ENCODE measurements at regions not wholly inside any gene's neighbourhood (a gene's known extent, or its start where the extent isn't known, plus 50 kb on each side); places are given as distances from the start of the nearest gene placed in this dataset.

DNA sequence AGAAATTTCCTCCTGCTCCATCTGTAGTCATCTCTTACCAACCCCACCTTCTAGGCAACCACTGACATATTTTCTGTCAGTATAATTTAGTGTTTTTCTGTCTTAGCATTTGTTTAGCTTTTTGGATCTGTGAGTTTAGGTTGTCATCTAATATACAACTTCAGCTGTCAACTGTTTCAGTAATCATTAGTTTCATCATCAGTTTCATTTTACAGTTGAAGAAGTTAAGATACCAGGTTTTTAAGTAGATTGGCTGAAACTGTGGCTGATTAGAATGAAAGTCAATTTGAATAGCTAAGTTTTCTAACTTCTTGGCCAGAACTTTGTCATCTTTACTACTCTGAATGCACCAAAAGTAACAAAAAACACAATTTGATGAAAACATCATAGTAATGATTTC lies 1957.3 kb downstream of the NCAM2 start:
- Mint-ChIP-seq H3K9me3 (no peaks in the 10 kb centered on the region), H3K4me1 (ENCODE audit: unreplicated experiment) (no peaks in the 10 kb centered on the region), H3K4me3 (no peak overlapping the region), H3K27ac (no peak overlapping the region), H3K27me3 (no peaks in the 10 kb centered on the region), H3K36me3 (no peaks in the 10 kb centered on the region)
- DNase-seq (ENCODE audit: extremely low spot score, unreplicated experiment): no peak
- TF ChIP-seq, protein P1, sequence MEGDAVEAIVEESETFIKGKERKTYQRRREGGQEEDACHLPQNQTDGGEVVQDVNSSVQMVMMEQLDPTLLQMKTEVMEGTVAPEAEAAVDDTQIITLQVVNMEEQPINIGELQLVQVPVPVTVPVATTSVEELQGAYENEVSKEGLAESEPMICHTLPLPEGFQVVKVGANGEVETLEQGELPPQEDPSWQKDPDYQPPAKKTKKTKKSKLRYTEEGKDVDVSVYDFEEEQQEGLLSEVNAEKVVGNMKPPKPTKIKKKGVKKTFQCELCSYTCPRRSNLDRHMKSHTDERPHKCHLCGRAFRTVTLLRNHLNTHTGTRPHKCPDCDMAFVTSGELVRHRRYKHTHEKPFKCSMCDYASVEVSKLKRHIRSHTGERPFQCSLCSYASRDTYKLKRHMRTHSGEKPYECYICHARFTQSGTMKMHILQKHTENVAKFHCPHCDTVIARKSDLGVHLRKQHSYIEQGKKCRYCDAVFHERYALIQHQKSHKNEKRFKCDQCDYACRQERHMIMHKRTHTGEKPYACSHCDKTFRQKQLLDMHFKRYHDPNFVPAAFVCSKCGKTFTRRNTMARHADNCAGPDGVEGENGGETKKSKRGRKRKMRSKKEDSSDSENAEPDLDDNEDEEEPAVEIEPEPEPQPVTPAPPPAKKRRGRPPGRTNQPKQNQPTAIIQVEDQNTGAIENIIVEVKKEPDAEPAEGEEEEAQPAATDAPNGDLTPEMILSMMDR (conservative IDR thresholded peaks at IDR 0.05): no peak

DNA sequence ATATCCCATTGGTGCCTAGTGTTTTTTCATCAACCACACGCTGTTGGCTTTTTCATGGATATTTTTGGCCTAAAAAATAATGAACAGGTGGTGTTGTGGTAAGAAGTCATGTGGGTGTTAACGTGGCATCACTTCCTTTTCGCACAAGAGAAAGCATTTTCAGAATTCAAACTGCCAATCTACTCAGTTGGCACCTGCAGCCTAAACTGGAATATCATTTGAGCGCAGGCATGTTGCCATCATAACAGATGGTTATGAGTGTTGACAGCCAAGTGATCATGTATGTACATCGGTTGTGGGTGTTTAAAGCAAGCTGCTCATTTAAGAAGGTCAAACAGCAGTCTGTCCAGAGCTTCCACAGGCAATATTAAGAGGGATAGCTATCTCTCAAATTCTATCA lies 1963.0 kb downstream of the NCAM2 start:
- Mint-ChIP-seq H3K4me1 (ENCODE audit: unreplicated experiment) (no peaks in the 10 kb centered on the region), H3K9me3 (no peaks in the 10 kb centered on the region), H3K27ac (no peak overlapping the region), H3K36me3 (no peaks in the 10 kb centered on the region), H3K4me3 (no peak overlapping the region), H3K27me3 (no peaks in the 10 kb centered on the region)
- TF ChIP-seq, protein P1 (conservative IDR thresholded peaks at IDR 0.05): no peak
- no peak for DNase-seq (ENCODE audit: extremely low spot score, unreplicated experiment)

DNA sequence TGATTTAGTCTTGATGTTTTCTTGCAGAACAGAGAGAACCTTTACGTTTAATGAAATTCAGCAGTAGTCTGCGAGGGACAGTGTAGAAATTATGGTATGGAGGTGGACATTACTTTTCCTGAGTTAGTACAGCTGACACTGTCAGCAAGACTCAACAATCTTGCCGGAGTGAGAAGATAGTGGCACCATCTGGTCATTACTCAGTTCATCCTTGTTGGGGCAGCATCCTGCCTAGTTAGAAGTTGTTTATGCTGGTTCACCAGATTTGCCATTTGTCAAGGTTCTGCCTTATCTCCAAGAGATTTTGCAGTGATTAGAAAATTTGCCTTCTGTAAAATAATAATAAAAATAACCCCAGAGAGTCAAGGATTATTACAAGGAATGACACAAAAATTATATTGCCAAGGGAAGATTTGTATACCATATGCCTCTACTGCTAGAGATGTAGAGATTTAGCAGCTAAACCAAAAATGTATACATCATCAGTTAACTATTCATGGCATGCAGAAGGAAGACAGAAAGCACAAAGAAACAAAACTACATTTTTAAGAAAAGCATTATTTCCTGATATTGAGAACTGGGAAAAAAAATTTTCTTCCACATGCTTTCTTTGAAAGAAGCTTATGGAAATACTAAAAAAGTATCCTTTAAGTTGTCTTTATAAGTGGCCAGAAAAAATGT lies 1967.4 kb downstream of the NCAM2 start:
- Mint-ChIP-seq H3K27me3 (no peaks in the 10 kb centered on the region), H3K4me3 (no peak overlapping the region), H3K36me3 (no peaks in the 10 kb centered on the region), H3K9me3 (no peaks in the 10 kb centered on the region), H3K4me1 (ENCODE audit: unreplicated experiment) (no peaks in the 10 kb centered on the region), H3K27ac (no peak overlapping the region)
- DNase-seq (ENCODE audit: extremely low spot score, unreplicated experiment): no peak
- TF ChIP-seq, protein P1 (conservative IDR thresholded peaks at IDR 0.05): no peak

DNA sequence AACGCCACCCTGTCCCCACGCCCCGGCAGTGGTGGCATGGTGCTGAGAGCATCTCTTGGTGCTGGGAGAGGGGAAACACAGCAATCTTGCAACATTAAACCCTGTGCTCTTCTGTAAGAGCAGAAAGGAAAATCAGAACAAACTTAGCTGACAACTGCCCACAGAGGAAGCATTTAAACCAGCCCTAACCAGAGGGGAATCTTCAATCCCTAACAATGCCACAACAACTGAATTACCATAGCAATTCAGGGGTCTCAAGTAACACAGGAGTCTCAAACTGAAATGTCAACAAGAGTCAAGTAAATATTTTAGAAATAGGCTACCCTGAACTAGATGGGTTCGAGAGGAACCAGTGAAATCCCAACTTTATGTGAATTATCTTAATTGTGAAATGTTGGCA lies 1983.6 kb downstream of the NCAM2 start:
- Mint-ChIP-seq H3K4me3 (no peak overlapping the region), H3K27me3 (no peaks in the 10 kb centered on the region), H3K4me1 (ENCODE audit: unreplicated experiment) (no peaks in the 10 kb centered on the region), H3K27ac (no peak overlapping the region), H3K36me3 (no peaks in the 10 kb centered on the region), H3K9me3 (no peaks in the 10 kb centered on the region)
- no peak for DNase-seq (ENCODE audit: extremely low spot score, unreplicated experiment)
- TF ChIP-seq, protein P1 (conservative IDR thresholded peaks at IDR 0.05): no peak

DNA sequence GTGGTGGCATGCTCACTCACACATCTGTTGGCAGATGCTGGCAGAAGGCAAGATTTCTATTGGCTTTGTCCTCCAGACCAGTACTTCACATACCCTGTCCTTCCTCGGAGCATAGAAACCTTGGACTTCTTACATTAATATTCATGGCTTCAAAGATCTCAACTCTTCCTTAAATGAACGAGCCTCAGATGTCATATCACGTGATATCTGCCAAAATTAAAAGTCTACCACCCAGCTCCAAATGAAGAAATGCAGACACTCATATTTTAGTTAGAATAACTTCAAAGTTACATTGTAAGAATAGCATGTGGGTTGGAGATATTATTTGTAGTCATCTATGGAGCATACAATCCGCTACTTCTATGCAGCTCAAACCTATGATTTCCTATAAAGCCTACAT lies 1994.9 kb downstream of the NCAM2 start:
- Mint-ChIP-seq H3K4me1 (ENCODE audit: unreplicated experiment) (no peaks in the 10 kb centered on the region), H3K36me3 (no peaks in the 10 kb centered on the region), H3K9me3 (no peaks in the 10 kb centered on the region), H3K4me3 (no peak overlapping the region), H3K27me3 (no peaks in the 10 kb centered on the region), H3K27ac (no peak overlapping the region)
- TF ChIP-seq, protein P1 (conservative IDR thresholded peaks at IDR 0.05): no peak
- DNase-seq (ENCODE audit: extremely low spot score, unreplicated experiment): no peak

All from type B pancreatic cell (in vitro differentiated cells).